D721Med (cell line): ENCODE measurements at regions not wholly inside any gene's neighbourhood (a gene's known extent, or its start where the extent isn't known, plus 50 kb on each side); places are given as distances from the start of the nearest gene placed in this dataset.

ENCODE experiments used
- DNase-seq: peaks from one replicate; pipeline ENCODE4 v3.0.0; 2011; ENCODE audit warnings: low spot score; ENCODE audit not compliant: insufficient read length
- FAIRE-seq: peaks from 2 replicates; lab custom pipeline; 2011; peaks lifted over from hg19 to GRCh38; lab: Jason Lieb, UNC
- CTCF ChIP-seq: IDR thresholded peaks from 2 replicates; pipeline ENCODE4 v1.5.1; 2012; ENCODE audit warnings: mild to moderate bottlenecking, control low read depth; ENCODE audit not compliant: insufficient read depth; ENCODE audit errors: missing control alignments

DNA sequence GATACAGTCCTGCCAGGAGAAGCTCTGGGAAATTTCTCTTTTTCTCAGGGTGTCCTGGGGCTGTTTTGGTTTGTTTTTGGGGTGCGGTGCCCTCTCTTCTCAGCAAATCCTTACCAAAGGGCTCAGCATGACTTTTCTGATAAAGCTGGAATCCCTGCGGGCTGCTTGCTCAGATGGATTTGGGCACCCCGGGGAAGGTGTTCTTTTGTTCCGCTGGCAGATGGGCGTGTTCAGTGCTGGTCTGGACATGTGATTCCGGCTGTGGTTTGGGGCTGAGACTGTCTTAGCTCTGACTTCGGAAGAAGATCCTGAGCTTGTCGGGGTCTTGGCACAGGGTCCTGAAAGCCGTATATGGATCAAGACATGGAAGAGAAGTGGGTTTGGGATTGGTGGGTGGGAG lies 134.2 kb upstream of the SPRED2 start:
- DNase-seq (no peak), FAIRE-seq (no peak)
- no peak for TF ChIP-seq CTCF

GRCh38 chr2:65565681-65566080 lies 133.3 kb upstream of the SPRED2 start:
- no peak for FAIRE-seq
- no peak for DNase-seq
- TF ChIP-seq CTCF, result no peak

DNA sequence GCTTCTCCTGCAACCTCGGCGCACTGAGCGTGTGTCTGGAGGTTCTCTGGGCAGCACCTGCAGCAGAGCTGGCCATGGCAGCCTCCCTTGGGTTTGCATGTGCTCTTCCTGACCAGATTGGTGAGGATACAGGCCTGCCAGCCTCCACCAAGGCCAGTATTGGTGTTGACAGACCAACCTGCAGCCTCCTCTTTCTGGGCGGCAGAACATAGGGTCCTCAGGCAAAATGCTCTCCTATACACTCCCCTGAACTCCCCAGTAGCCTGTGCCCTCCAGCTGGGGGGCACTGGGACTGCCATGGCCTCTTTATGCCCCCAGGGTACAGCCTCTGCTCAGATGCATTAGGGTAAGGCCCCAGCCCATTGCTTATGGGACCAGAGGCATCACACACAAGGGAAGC lies 131.9 kb upstream of the SPRED2 start:
- DNase-seq (no peak), FAIRE-seq (no peak)

GRCh38 chr2:65562890-65563289 lies 130.5 kb upstream of the SPRED2 start:
- FAIRE-seq, result no peak
- TF ChIP-seq CTCF, result no peak

More for the DNA sequence above, 131.9 kb upstream of the SPRED2 start:
- TF ChIP-seq CTCF, result no peak

DNA sequence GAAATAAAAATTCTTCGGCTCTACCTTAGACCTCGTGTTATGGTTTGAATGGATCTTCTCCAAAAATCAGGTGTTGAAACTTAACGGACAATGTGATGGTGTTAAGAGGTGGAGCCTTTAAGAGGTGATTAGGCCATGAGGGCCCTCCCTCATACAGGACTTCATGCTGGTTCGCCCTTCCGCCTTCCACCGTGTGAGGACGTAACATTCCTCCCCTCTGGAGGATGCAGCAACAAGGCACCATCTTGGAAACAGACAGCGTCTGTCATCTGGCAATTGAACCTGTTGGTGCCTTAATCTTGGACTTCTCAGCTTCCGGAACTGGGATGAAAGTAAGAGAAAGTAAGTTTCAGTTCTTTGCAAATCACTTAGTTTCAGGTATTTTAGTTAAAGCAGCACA lies 126.3 kb upstream of the SPRED2 start:
- FAIRE-seq, result no peak
- no peak for DNase-seq
- TF ChIP-seq CTCF, result no peak

More at GRCh38 chr2:65562890-65563289, 130.5 kb upstream of the SPRED2 start:
- DNase-seq, result no peak

DNA sequence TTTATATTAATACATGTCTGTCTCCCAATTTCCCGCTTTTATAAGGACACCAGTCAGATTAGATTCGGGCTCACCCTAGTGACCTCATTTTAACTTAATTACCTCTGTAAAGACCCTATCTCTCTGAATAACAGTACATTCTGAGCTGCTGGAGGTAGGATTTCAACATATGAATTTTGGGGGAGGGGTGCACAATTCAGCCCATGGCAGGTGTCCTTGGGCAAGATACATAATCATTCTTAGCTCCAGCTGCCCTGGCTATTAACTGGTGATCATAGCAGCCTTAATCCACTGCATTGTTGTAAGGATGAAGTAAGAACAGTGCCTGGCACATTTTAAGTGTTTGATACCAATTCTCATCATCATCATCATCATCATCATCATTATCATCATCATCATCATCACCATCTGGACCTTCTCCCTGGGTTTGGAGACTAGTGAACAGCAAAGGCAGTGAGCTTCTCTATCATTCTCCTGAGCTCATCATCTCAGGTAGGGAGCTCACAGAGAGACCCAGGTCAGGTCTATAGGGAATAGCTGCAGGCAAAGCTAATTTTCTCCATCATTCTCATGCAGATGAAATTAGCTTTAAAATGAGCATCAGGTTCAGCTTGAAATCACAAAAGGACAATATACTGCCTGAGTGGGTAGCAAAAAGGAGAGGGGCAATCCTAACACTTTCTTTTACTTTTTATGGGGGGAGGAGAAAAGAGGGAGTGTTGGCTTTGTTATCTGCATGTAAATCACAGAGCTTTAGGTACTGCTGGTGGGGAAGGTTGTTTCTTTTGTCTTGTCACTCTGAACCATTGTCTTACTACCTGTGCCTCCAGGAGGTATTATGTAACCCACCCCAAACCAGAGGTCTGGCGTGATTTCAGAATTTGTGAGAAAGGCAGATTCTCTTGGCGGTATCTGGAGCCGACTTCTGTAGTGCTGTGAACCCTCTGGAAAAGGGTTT lies 125.5 kb upstream of the SPRED2 start:
- no peak for FAIRE-seq
- TF ChIP-seq CTCF, result no peak

More for the DNA sequence above, 125.5 kb upstream of the SPRED2 start:
- no peak for DNase-seq
